Kidney capillary endothelial cell (primary cell): ENCODE measurements at regions not wholly inside any gene's neighbourhood (a gene's known extent, or its start where the extent isn't known, plus 50 kb on each side); places are given as distances from the start of the nearest gene placed in this dataset.

Source experiments
- DNase-seq: peaks from one replicate; pipeline ENCODE4 v3.0.0-alpha.2; 2018; ENCODE audit warnings: low spot score

GRCh38 chr11:18878211-18878610 lies 61.0 kb downstream of the MRGPRX1 start:
- no peak for DNase-seq

- no peak for DNase-seq
These were observed 73.3 kb downstream of the MRGPRX1 start for GRCh38 chr11:18865951-18866350.

- DNase-seq = no peak
These were observed 73.7 kb upstream of the PTPN5 start for GRCh38 chr11:18865261-18865660.

GRCh38 chr11:18853086-18853720 lies 61.6 kb upstream of the PTPN5 start:
- DNase-seq = peak; percentile 21

GRCh38 chr11:18849406-18849805 lies 57.8 kb upstream of the PTPN5 start:
- DNase-seq = no peak

GRCh38 chr11:18844753-18845367 lies 53.3 kb upstream of the PTPN5 start:
- peak; percentile 61 for DNase-seq
